ENCODE measurements at regions not wholly inside any gene's neighbourhood (a gene's known extent, or its start where the extent isn't known, plus 50 kb on each side); places are given as distances from the start of the nearest gene placed in this dataset.

DNA sequence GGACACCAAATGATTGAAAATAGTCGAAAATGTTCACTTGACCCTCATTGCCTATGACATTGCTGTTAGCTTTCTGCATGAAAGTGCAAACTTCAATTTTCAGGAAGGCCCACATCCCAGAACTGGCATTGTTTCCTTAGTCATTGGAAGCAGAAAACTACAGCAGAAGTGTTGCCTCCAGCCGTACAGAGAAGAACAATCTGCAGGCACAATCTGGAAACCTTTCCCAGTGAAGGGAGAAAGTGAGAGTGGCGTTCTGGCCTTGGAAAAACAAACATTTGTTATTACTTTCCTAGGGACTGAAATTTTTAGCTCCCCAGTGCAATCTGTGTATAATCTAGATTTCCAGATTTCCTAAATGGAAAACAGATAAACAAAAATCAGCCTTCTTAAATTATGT is 529.5 kb upstream of the RBFOX1 start:
- DNase-seq (peak in 2 of 3 donors; percentile 6 to 13), ATAC-seq (ENCODE audit: insufficient read depth, low FRiP score) (no peak)
- no peaks in the 10 kb centered on the region for H3K4me1 ChIP-seq (ENCODE audit: control insufficient read depth in 5 of 5, insufficient read depth in 5 of 5, low read length in 5 of 5)
- no peaks in the 10 kb centered on the region for H3K36me3 ChIP-seq (ENCODE audit: control insufficient read depth in 4 of 4, insufficient read depth in 4 of 4, low read length in 4 of 4)
- no peak overlapping the region for H3K27ac ChIP-seq (ENCODE audit: low read depth in 1 of 2, low read length in 1 of 2)
- WGBS, 2 donors: 46 to 58% methylated on average over 3 of the region's 3 CpGs
- H3K27me3 ChIP-seq (ENCODE audit: control insufficient read depth in 3 of 3, insufficient read depth in 3 of 3, low read length in 2 of 3): no peaks in the 10 kb centered on the region
- no peak overlapping the region for H3K9ac ChIP-seq (ENCODE audit: insufficient read depth in 1 of 2, low read length in 2 of 2)
- H3K9me3 ChIP-seq (ENCODE audit: control insufficient read depth in 4 of 4, insufficient read depth in 3 of 4, low read length in 3 of 4): peaks cover 0 to 3% (median 0%) of the 10 kb centered on the region in 4 donors
- H3K4me3 ChIP-seq: no peak overlapping the region
- TF ChIP-seq, protein P1, sequence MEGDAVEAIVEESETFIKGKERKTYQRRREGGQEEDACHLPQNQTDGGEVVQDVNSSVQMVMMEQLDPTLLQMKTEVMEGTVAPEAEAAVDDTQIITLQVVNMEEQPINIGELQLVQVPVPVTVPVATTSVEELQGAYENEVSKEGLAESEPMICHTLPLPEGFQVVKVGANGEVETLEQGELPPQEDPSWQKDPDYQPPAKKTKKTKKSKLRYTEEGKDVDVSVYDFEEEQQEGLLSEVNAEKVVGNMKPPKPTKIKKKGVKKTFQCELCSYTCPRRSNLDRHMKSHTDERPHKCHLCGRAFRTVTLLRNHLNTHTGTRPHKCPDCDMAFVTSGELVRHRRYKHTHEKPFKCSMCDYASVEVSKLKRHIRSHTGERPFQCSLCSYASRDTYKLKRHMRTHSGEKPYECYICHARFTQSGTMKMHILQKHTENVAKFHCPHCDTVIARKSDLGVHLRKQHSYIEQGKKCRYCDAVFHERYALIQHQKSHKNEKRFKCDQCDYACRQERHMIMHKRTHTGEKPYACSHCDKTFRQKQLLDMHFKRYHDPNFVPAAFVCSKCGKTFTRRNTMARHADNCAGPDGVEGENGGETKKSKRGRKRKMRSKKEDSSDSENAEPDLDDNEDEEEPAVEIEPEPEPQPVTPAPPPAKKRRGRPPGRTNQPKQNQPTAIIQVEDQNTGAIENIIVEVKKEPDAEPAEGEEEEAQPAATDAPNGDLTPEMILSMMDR (IDR thresholded peaks at IDR 0.05; ENCODE audit: control extremely low read depth, extremely low read depth): no peak

GRCh38 chr16:6797223-6797622 is 535.4 kb upstream of the RBFOX1 start:
- Histone ChIP-seq H3K4me3 (no peak overlapping the region), H3K27ac (ENCODE audit: low read depth in 1 of 2, low read length in 1 of 2) (no peak overlapping the region)
- 59 to 69% methylated on average over 6 of the region's 6 CpGs for WGBS, 2 donors

GRCh38 chr16:6777624-6778023 is 555.0 kb upstream of the RBFOX1 start:
- H3K9ac ChIP-seq (ENCODE audit: insufficient read depth in 1 of 2, low read length in 2 of 2): no peak overlapping the region
- TF ChIP-seq, protein P1 (IDR thresholded peaks at IDR 0.05; ENCODE audit: control extremely low read depth, extremely low read depth): no peak
- H3K4me3 ChIP-seq: no peak overlapping the region

More at GRCh38 chr16:6797223-6797622, 535.4 kb upstream of the RBFOX1 start:
- no peaks in the 10 kb centered on the region for H3K36me3 ChIP-seq (ENCODE audit: control insufficient read depth in 4 of 4, insufficient read depth in 4 of 4, low read length in 4 of 4)
- no peak overlapping the region for H3K9ac ChIP-seq (ENCODE audit: insufficient read depth in 1 of 2, low read length in 2 of 2)
- H3K27me3 ChIP-seq (ENCODE audit: control insufficient read depth in 3 of 3, insufficient read depth in 3 of 3, low read length in 2 of 3): peaks cover 0 to 2% (median 0%) of the 10 kb centered on the region in 3 donors
- H3K4me1 ChIP-seq (ENCODE audit: control insufficient read depth in 5 of 5, insufficient read depth in 5 of 5, low read length in 5 of 5): no peaks in the 10 kb centered on the region
- TF ChIP-seq, protein P1 (IDR thresholded peaks at IDR 0.05; ENCODE audit: control extremely low read depth, extremely low read depth): no peak
- ATAC-seq (ENCODE audit: insufficient read depth, low FRiP score) (no peak), DNase-seq (no peak)
- no peaks in the 10 kb centered on the region for H3K9me3 ChIP-seq (ENCODE audit: control insufficient read depth in 4 of 4, insufficient read depth in 3 of 4, low read length in 3 of 4)

DNA sequence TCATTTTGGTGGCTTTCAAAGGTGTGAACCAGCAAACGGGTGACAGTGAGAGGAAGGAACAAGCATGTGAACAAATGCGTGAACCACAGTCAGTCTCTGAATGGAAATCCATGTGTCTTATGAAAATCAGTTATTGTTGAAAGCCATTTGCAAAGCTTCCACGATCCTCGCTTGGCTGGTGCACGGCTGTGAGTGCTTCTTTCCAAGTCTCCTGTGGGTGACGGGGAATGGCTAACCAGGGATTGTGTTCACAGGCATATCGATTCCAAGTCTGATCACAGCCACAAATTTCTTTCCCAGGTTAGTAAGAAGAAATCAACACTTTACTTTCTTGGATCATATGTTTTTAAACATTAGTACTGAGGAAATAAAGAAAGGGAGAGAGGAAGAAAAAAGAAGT is 556.9 kb upstream of the RBFOX1 start:
- Histone ChIP-seq H3K4me3 (no peak overlapping the region), H3K4me1 (ENCODE audit: control insufficient read depth in 5 of 5, insufficient read depth in 5 of 5, low read length in 5 of 5) (no peaks in the 10 kb centered on the region), H3K27me3 (ENCODE audit: control insufficient read depth in 3 of 3, insufficient read depth in 3 of 3, low read length in 2 of 3) (no peaks in the 10 kb centered on the region), H3K27ac (ENCODE audit: low read depth in 1 of 2, low read length in 1 of 2) (no peak overlapping the region), H3K36me3 (ENCODE audit: control insufficient read depth in 4 of 4, insufficient read depth in 4 of 4, low read length in 4 of 4) (no peaks in the 10 kb centered on the region), H3K9me3 (ENCODE audit: control insufficient read depth in 4 of 4, insufficient read depth in 3 of 4, low read length in 3 of 4) (no peaks in the 10 kb centered on the region), H3K9ac (ENCODE audit: insufficient read depth in 1 of 2, low read length in 2 of 2) (no peak overlapping the region)
- TF ChIP-seq, protein P1 (IDR thresholded peaks at IDR 0.05; ENCODE audit: control extremely low read depth, extremely low read depth): no peak
- 87 to 88% methylated on average over 7 of the region's 7 CpGs for WGBS, 2 donors
- ATAC-seq (ENCODE audit: insufficient read depth, low FRiP score) (no peak), DNase-seq (no peak)

More at GRCh38 chr16:6777624-6778023, 555.0 kb upstream of the RBFOX1 start:
- Histone ChIP-seq H3K27me3 (ENCODE audit: control insufficient read depth in 3 of 3, insufficient read depth in 3 of 3, low read length in 2 of 3) (peaks cover 0 to 3% (median 0%) of the 10 kb centered on the region in 3 donors), H3K27ac (ENCODE audit: low read depth in 1 of 2, low read length in 1 of 2) (no peak overlapping the region), H3K4me1 (ENCODE audit: control insufficient read depth in 5 of 5, insufficient read depth in 5 of 5, low read length in 5 of 5) (no peaks in the 10 kb centered on the region), H3K9me3 (ENCODE audit: control insufficient read depth in 4 of 4, insufficient read depth in 3 of 4, low read length in 3 of 4) (no peaks in the 10 kb centered on the region), H3K36me3 (ENCODE audit: control insufficient read depth in 4 of 4, insufficient read depth in 4 of 4, low read length in 4 of 4) (no peaks in the 10 kb centered on the region)
- DNase-seq (no peak), ATAC-seq (ENCODE audit: insufficient read depth, low FRiP score) (no peak)

Measured in lung (tissue), 11 donors.